ENCODE measurements at regions not wholly inside any gene's neighbourhood (a gene's known extent, or its start where the extent isn't known, plus 50 kb on each side); places are given as distances from the start of the nearest gene placed in this dataset.
A peak's percentile ranks its signal among the peaks of the same experiment; 100 is the strongest.

DNA sequence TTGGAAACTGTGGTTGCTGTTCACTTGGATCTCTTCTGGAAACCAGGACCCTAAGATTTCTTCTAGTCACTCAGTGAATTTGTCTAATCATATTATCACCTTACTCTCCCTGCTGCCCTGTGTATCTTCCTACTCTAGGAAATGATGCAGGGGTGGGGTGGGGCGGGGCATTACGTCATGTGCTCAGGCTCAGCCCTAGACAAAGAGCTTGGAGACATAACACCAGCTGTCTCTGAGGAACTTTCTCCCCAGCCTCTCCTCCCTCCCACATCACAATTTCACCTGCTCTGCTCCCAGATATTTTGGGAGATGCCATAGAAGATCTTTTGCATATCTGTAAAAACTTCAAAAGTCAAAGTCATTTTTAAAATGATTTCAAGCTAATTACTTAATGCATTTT is 470.4 kb downstream of the ZSWIM6 start:
- DNase-seq: no peak

DNA sequence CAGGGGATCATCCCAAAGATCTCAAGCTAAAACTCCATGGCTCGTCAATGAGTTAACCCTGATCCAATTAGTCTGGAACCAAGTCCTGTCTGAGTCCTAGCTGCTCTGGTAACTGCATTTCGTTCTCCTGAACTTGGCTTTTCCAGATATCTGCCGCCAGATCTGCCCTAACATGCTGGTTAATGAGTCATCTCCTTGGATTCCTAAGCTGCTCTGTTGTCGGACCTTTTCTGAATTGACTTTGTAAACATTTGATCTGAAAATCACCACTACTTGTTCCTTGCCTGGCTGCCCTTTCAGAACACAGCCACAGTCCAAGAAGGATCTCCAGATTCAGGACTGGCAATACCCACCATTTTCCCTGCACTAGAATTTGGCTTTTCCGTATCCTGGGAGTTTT is 473.0 kb downstream of the ZSWIM6 start:
- no peak for DNase-seq

DNA sequence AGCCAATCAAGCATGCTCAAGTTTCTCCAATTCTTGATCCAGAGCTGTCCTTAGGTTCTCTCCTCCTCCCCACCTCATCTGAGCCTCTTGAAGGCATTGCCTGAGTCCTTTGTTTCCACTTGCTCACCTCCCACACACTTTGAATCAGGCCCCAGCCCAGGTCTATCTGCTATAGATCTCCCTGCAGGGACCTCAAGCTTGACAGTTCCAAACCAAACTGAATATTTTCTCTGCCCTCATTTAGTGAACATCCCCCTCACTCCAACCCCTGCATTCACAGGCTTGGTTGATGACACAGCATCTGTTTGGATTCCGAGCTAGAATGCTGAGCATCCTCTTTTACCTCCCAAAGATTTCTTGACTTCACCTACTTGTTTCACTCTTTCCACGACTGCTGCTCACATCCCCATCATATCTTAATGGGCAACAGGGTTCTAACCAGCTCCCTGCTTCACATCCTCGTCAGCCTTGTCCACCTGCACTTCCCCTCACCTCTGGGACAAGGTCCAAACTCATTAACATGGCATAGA is 474.5 kb downstream of the ZSWIM6 start:
- DNase-seq: no peak

- DNase-seq: no peak
Observed at GRCh38 chr5:61808091-61808490, 476.0 kb downstream of the ZSWIM6 start.

DNA sequence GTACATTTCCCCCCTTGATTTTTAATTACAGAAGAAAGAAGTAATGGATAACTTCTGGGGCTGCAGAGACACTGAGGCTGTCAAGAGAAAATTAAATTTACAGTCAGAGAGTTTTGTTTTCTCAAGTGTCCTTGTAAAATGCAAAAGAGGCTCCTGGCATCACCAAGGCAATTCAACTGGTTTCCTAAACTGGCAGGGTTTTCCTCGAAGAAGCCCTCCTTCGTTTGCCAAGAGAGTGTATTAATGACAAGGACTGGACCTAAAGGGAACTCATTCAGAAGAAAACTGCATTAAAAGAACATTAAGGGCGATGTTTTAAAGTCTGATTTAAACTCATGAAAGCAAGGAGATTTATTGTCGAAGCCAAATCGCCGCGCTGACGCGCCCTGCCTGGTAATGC is 476.9 kb downstream of the ZSWIM6 start:
- DNase-seq: no peak

- DNase-seq: no peak
Observed at GRCh38 chr5:61809651-61810050, 477.6 kb downstream of the ZSWIM6 start.

DNA sequence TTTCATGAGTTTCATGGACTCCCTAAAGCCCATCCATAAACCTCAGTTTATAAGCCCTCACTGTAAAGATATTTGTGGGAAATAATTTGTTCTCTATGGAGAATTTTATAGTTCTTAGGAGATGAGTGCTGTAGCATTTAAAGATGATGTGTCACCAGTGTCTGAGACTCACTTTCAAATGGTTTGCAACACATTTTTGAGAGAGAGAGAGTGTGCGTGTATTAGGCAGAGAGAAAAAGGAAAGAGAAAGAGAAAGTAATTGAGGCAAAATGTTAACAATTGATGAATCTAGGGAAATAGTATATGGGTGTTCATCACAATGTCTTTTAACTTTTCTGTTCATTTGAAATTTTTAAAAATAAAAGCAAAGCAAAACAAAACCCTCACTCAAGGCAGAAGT is 479.0 kb downstream of the ZSWIM6 start:
- no peak for DNase-seq

GRCh38 chr5:61813361-61813760 is 481.3 kb downstream of the ZSWIM6 start:
- no peak for DNase-seq

DNA sequence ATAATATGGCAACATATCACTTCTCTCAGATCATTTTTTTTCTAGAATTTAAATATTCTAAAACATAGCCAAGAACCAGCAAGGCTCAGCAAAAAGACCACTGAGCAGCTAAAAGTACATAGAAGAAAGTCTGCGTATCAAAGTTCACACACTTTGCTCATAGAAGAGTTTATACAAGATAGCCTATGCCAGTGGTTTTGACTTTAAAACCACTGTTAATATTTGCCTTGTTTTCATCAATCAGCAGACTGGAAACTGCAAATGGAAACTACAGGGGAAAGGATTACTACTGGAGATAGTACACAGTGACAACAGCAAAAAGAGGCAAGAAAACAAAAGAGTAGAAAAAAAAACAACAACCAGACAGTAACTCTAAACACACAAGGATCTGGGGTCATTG is 483.3 kb downstream of the ZSWIM6 start:
- no peak for DNase-seq

- no peak for DNase-seq
Observed at GRCh38 chr5:61816146-61816545, 484.1 kb downstream of the ZSWIM6 start.

DNA sequence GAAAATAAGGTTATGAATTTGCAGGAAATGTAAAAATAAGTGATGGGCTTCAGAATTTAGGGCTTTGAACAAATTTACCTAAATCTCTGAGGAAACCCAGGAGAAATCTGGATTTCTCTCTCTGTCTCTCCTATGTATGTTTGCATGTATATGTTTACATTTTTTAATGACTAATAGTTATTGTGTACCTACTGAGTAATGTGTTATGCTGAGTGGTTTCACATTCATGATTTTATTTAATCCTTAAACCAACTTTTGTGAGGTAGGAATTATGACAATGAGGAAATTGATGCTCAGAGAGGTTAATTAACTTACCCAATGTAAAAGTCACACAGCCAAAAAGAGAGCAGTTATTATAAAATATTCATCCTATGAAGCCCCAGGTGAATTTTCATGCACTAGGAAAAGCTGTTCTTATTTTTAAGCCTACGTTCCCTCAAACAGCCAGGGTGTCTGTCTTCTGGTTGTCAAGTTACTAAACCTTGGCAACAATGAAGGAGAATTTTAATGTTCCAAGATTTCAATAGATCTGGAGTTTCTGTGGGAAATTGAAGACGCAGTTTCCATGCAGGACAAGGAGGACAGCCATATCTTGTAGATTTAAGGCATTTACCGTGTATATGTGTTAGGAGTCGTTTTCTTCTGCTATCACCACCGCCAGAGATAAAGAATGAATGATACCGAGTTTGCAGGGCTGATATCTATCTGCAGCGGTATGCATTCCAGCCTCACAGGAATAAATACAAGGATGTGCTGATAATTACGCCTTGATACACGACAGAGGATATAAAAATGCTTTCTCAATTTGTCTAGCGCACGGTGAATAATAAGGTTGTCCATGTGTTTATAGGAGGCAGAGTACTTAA is 484.8 kb downstream of the ZSWIM6 start:
- DNase-seq: no peak

- peak; percentile 7 for DNase-seq
Observed at GRCh38 chr5:61817472-61818326, 485.6 kb downstream of the ZSWIM6 start.

GRCh38 chr5:61820836-61821235 is 485.2 kb upstream of the KIF2A start:
- DNase-seq: no peak

DNA sequence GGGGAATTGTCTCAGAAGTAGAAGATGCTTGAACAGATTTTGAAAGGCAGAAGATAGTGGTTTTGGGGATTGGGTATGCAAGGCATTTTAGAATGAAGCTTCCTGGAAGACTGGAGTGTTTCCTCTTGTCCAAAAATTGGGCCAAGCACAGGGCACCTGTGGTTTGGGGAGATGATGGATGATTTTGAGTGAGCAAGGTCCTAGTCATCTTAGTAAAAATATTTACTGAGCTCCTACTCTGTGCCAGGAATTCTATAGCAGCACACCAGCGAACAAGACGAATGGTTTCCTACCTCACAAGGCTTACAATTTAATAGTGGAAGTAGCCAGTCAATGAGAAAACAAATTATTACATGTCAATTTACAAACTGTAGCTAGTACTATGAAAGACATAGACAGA is 484.4 kb upstream of the KIF2A start:
- DNase-seq: no peak

DNA sequence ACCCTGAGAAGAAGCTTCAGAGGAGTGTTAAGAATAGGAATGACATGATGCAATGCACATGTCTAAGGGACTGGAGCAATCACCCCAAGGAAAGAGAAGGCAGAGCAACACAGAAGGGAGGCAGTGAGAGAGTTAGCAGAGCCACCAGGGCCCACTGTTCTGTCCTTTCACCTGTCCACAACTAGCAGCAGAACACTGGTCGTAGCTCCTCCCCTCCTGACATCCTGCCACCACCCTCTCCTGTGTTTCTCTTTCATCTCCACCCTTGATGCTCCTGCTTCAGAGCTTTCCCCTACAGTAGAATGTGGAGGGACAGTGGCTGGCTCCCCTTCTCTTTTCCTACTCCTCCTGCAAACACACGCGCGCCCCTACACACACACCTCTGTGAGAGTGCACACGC is 483.4 kb upstream of the KIF2A start:
- no peak for DNase-seq

- DNase-seq: no peak
Observed at GRCh38 chr5:61823065-61823464, 482.9 kb upstream of the KIF2A start.

DNA sequence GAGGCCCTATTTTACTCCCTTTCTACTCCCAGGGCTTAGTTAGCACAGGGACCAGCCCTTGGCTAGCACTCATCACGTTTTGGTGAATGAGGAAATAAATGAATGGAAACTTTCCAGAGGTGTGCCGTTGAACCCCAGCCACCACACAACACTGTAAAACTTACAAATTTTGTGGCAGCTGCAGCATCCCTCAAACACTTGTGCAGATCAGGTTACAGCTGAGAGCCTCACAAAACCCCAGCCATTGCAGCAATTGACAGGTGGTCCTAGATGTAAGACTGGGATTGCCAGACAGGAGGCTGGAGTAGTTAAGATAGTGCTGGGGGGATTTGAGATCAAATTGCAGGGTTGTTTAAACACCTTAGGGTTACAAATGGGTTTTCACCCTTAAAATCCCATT is 482.2 kb upstream of the KIF2A start:
- no peak for DNase-seq

- DNase-seq: no peak
Observed at GRCh38 chr5:61824396-61824795, 481.6 kb upstream of the KIF2A start.

GRCh38 chr5:61827445-61827975 is 478.5 kb upstream of the KIF2A start:
- DNase-seq: no peak

GRCh38 chr5:61828856-61829255 is 477.1 kb upstream of the KIF2A start:
- no peak for DNase-seq

- peak; percentile 27 for DNase-seq
Observed at GRCh38 chr5:61831736-61832135, 474.3 kb upstream of the KIF2A start.

DNA sequence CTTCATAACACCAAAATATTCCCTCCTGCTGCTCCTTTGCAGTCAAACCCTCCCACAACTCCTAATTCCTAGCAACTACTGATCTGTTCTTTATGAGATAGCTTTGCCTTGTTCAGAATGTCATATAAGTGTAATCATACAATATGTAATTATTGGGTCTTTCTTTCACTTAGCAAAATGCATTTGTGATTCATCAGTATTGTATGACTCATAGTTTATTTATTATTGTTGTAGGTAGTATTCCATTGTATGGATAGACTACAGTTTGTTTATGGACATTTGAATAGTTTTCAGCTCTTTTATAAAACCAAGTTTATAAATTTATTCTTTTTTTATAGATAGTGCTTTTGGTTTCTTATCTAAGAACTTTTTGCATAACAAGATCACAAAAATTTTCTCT is 468.2 kb upstream of the KIF2A start:
- DNase-seq: no peak

GRCh38 chr5:61840361-61840760 is 465.6 kb upstream of the KIF2A start:
- DNase-seq: no peak

DNA sequence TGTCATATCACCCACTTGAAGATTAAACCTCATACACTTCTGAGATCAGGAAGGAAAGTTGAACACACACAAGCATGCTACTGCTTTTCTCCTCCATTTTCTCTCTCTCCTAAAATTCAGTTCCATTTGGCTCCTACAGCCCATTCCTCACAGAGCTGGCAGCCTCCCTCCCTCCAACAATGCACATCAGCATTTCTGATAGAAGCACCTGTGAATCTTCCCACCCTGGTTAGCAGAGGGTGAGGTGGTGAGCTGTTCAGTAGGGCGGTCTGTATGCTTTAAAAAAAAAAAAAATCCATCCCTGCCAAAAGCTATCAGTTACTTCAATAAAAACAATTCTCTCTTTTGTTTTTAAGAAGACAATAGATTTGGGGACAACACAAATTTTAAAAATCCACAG is 463.2 kb upstream of the KIF2A start:
- no peak for DNase-seq
